SK-N-DZ (cell line): ENCODE measurements at regions not wholly inside any gene's neighbourhood (a gene's known extent, or its start where the extent isn't known, plus 50 kb on each side); places are given as distances from the start of the nearest gene placed in this dataset.
"Not testable (repeated sequence)": the region's sequence is repeated elsewhere in the genome, so short reads cannot be mapped to it uniquely, and the experiment has no call there.

Source experiments
- DNase-seq: peaks from one replicate; pipeline ENCODE4 v3.0.0-alpha.2; 2015; ENCODE audit warnings: low spot score

GRCh38 chr2:195466427-195466826 lies 190.6 kb upstream of the SLC39A10 start:
- no peak for DNase-seq

GRCh38 chr2:195461010-195461409 lies 196.0 kb upstream of the SLC39A10 start:
- no peak for DNase-seq

GRCh38 chr2:195458936-195459335 lies 198.1 kb upstream of the SLC39A10 start:
- DNase-seq: no peak

GRCh38 chr2:195457873-195458272 lies 199.2 kb upstream of the SLC39A10 start:
- no peak for DNase-seq

- no peak for DNase-seq
Observed at GRCh38 chr2:195456771-195457170, 200.3 kb upstream of the SLC39A10 start.

- no peak for DNase-seq
Observed at GRCh38 chr2:195451160-195451559, 205.9 kb upstream of the SLC39A10 start.

GRCh38 chr2:195450552-195451113 lies 206.4 kb upstream of the SLC39A10 start:
- DNase-seq: no peak

- DNase-seq: no peak
Observed at GRCh38 chr2:195447323-195447975, 209.6 kb upstream of the SLC39A10 start.

GRCh38 chr2:195445639-195446038 lies 211.4 kb upstream of the SLC39A10 start:
- no peak for DNase-seq

GRCh38 chr2:195443926-195444325 lies 213.1 kb upstream of the SLC39A10 start:
- no peak for DNase-seq

GRCh38 chr2:195442458-195443175 lies 214.4 kb upstream of the SLC39A10 start:
- no peak for DNase-seq

- DNase-seq: no peak
Observed at GRCh38 chr2:195438692-195439091, 218.3 kb upstream of the SLC39A10 start.

- DNase-seq: no peak
Observed at GRCh38 chr2:195437521-195437920, 219.5 kb upstream of the SLC39A10 start.

- no peak for DNase-seq
Observed at GRCh38 chr2:195434346-195434745, 222.7 kb upstream of the SLC39A10 start.

- not testable (repeated sequence) for DNase-seq
Observed at GRCh38 chr2:195433729-195434128, 223.3 kb upstream of the SLC39A10 start.

GRCh38 chr2:195428673-195429072 lies 228.4 kb upstream of the SLC39A10 start:
- DNase-seq: no peak

- no peak for DNase-seq
Observed at GRCh38 chr2:195425328-195425727, 231.7 kb upstream of the SLC39A10 start.

- DNase-seq: no peak
Observed at GRCh38 chr2:195419033-195419432, 238.0 kb upstream of the SLC39A10 start.

- DNase-seq: no peak
Observed at GRCh38 chr2:195414537-195415100, 242.4 kb upstream of the SLC39A10 start.

- no peak for DNase-seq
Observed at GRCh38 chr2:195413944-195414343, 243.1 kb upstream of the SLC39A10 start.

GRCh38 chr2:195413422-195413821 lies 243.6 kb upstream of the SLC39A10 start:
- DNase-seq: no peak

- no peak for DNase-seq
Observed at GRCh38 chr2:195411219-195411687, 245.8 kb upstream of the SLC39A10 start.
